Panc1 (cell line): ENCODE measurements at regions not wholly inside any gene's neighbourhood (a gene's known extent, or its start where the extent isn't known, plus 50 kb on each side); places are given as distances from the start of the nearest gene placed in this dataset.
"Not testable (repeated sequence)": the region's sequence is repeated elsewhere in the genome, so short reads cannot be mapped to it uniquely, and the experiment has no call there.

Source experiments
- ATAC-seq: fragments of 200-7000 bp; cut with Tn5 transposase; 2 replicates; pipeline ENCODE4 v1.9.1; 2020; ENCODE audit warnings: mild to moderate bottlenecking, moderate library complexity
- BruUV-seq: library from RNA; stranded (reverse); fragments of 400-500 nt; replicated peaks from 2 replicates; lab custom pipeline; 2021; lab: Mats Ljungman, UMichigan
- CTCF ChIA-PET: fragments of 300-600 bp; sonication (Branson Sonifier 250); formaldehyde crosslinking; loops from one replicate; lab custom pipeline; 2022; ENCODE audit warnings: antibody characterized with exemption; lab: Charles Lee
- POLR2A ChIA-PET: fragments of 300-600 bp; sonication (Branson Sonifier 250); formaldehyde crosslinking; loops from one replicate; lab custom pipeline; 2022; ENCODE audit warnings: antibody characterized with exemption; lab: Charles Lee
- DNase-seq: peaks from one replicate; pipeline ENCODE4 v3.0.0-alpha.2; 2010; ENCODE audit warnings: low read depth, low spot score
- H3K27ac ChIP-seq: 2 replicates; pipeline ENCODE4 v1.5.1; 2011; ENCODE audit warnings: mild to moderate bottlenecking, low read length, inconsistent platforms
- H3K27me3 ChIP-seq: fragments of 200-500 bp; sonication (Bioruptor generic); 2 replicates; pipeline ENCODE4 v1.6.0; 2014; ENCODE audit warnings: low read length, inconsistent platforms; ENCODE audit not compliant: control insufficient read depth, insufficient read depth
- H3K36me3 ChIP-seq: fragments of 200-500 bp; sonication (Bioruptor generic); 2 replicates; pipeline ENCODE4 v1.5.1; 2014; ENCODE audit warnings: inconsistent platforms, mild to moderate bottlenecking, low read length, moderate library complexity; ENCODE audit not compliant: control insufficient read depth, insufficient read depth
- H3K4me1 ChIP-seq: 2 replicates; pipeline ENCODE4 v1.5.1; 2011; ENCODE audit warnings: inconsistent platforms, mild to moderate bottlenecking, low read length, moderate library complexity; ENCODE audit not compliant: control insufficient read depth, insufficient read depth
- H3K4me3 ChIP-seq, 2 experiments: 2 replicates each; pipeline ENCODE4 v1.5.1; 2011 to 2012; ENCODE audit warnings: low read depth in 2 of 2, low read length in 2 of 2, mild to moderate bottlenecking in 2 of 2, inconsistent platforms in 1 of 2, moderate library complexity in 1 of 2
- H3K9me3 ChIP-seq: fragments of 200-500 bp; sonication (Bioruptor generic); 2 replicates; pipeline ENCODE4 v1.5.1; 2014; ENCODE audit warnings: low read depth, mild to moderate bottlenecking, inconsistent platforms, low read length, moderate library complexity; ENCODE audit not compliant: control insufficient read depth, insufficient read depth
- POLR2AphosphoS5 ChIP-seq: IDR thresholded peaks from 2 replicates; pipeline ENCODE4 v1.6.1; 2012; ENCODE audit warnings: mild to moderate bottlenecking, low read depth, low read length, moderate library complexity
- SIN3A ChIP-seq: IDR thresholded peaks from 2 replicates; pipeline ENCODE4 v1.6.1; 2012; ENCODE audit warnings: low read depth, mild to moderate bottlenecking, low read length, moderate library complexity, borderline replicate concordance; ENCODE audit not compliant: insufficient read depth
- TCF7L2 ChIP-seq: IDR thresholded peaks from 2 replicates; pipeline ENCODE4 v1.6.1; 2011; ENCODE audit warnings: mild to moderate bottlenecking, low read depth, low read length, inconsistent platforms
- in situ Hi-C: cut with HindIII; loops from 2 replicates; pipeline ENCODE4 v1.10.0; 2016; ENCODE audit warnings: low sequenced_read_pairs, low pct_unique_long_range_greater_than_20kb
- intact Hi-C: fragments of 100-400 bp; cut with micrococcal nuclease; formaldehyde crosslinking; loops from one replicate; pipeline ENCODE4 v1.10.0; 2022; ENCODE audit not compliant: unreplicated experiment
- TF ChIP-seq, protein P1 (sequence below), 2 experiments: IDR thresholded peaks; 2 replicates each; pipeline ENCODE4 v1.6.1; 2011 to 2012; ENCODE audit warnings: low read depth in 2 of 2, control low read depth in 1 of 2, low read length in 1 of 2, mild to moderate bottlenecking in 1 of 2, moderate library complexity in 1 of 2; ENCODE audit not compliant: insufficient read depth in 1 of 2
- TF ChIP-seq, protein P2 (sequence below): fragments of 450-650 bp; IDR thresholded peaks from 2 replicates; pipeline ENCODE4 v1.5.1; 2017; ENCODE audit warnings: mild to moderate bottlenecking

DNA sequence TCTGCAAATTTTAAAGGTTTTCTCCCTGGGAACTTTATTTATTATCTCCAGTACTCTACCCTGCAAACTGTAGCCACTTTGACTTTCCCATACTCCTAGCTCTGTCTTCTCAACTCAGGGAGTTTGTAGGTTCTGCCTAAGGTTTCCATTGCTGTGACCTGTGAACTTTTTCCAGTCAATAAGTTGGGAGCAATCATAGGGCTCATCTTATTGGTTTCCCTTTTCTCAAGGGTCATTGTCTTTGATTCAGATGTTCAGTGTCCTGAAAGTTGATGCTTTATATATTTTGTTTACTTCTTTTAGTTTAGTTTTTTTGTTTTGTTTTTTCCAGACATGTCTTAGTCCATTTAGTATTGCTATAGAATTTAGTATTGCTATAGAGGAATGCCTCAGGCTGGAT lies 85.3 kb upstream of the NUDT6 start:
- intact Hi-C loops (no loop called here), in situ Hi-C loops (no loop called here)
- ChIA-PET POLR2A (no interaction called here), CTCF (no interaction called here)
- ATAC-seq = no peak
- no TSS peak for BruUV-seq
- Histone ChIP-seq H3K9me3 (no peaks in the 10 kb centered on the region), H3K4me1 (no peaks in the 10 kb centered on the region), H3K36me3 (no peaks in the 10 kb centered on the region), H3K4me3 (no peak overlapping the region), H3K27me3 (no peaks in the 10 kb centered on the region), H3K27ac (no peak overlapping the region)
- no peak for DNase-seq
- TF ChIP-seq SIN3A = no peak
- TF ChIP-seq, protein P1, sequence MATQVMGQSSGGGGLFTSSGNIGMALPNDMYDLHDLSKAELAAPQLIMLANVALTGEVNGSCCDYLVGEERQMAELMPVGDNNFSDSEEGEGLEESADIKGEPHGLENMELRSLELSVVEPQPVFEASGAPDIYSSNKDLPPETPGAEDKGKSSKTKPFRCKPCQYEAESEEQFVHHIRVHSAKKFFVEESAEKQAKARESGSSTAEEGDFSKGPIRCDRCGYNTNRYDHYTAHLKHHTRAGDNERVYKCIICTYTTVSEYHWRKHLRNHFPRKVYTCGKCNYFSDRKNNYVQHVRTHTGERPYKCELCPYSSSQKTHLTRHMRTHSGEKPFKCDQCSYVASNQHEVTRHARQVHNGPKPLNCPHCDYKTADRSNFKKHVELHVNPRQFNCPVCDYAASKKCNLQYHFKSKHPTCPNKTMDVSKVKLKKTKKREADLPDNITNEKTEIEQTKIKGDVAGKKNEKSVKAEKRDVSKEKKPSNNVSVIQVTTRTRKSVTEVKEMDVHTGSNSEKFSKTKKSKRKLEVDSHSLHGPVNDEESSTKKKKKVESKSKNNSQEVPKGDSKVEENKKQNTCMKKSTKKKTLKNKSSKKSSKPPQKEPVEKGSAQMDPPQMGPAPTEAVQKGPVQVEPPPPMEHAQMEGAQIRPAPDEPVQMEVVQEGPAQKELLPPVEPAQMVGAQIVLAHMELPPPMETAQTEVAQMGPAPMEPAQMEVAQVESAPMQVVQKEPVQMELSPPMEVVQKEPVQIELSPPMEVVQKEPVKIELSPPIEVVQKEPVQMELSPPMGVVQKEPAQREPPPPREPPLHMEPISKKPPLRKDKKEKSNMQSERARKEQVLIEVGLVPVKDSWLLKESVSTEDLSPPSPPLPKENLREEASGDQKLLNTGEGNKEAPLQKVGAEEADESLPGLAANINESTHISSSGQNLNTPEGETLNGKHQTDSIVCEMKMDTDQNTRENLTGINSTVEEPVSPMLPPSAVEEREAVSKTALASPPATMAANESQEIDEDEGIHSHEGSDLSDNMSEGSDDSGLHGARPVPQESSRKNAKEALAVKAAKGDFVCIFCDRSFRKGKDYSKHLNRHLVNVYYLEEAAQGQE (IDR thresholded peaks at IDR 0.05; ENCODE audit: insufficient read depth in 1 of 2, low read depth in 2 of 2, low read length in 1 of 2) = no peak
- TF ChIP-seq TCF7L2 = no peak
- TF ChIP-seq POLR2AphosphoS5 = no peak
- TF ChIP-seq, protein P2, sequence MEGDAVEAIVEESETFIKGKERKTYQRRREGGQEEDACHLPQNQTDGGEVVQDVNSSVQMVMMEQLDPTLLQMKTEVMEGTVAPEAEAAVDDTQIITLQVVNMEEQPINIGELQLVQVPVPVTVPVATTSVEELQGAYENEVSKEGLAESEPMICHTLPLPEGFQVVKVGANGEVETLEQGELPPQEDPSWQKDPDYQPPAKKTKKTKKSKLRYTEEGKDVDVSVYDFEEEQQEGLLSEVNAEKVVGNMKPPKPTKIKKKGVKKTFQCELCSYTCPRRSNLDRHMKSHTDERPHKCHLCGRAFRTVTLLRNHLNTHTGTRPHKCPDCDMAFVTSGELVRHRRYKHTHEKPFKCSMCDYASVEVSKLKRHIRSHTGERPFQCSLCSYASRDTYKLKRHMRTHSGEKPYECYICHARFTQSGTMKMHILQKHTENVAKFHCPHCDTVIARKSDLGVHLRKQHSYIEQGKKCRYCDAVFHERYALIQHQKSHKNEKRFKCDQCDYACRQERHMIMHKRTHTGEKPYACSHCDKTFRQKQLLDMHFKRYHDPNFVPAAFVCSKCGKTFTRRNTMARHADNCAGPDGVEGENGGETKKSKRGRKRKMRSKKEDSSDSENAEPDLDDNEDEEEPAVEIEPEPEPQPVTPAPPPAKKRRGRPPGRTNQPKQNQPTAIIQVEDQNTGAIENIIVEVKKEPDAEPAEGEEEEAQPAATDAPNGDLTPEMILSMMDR = no peak

DNA sequence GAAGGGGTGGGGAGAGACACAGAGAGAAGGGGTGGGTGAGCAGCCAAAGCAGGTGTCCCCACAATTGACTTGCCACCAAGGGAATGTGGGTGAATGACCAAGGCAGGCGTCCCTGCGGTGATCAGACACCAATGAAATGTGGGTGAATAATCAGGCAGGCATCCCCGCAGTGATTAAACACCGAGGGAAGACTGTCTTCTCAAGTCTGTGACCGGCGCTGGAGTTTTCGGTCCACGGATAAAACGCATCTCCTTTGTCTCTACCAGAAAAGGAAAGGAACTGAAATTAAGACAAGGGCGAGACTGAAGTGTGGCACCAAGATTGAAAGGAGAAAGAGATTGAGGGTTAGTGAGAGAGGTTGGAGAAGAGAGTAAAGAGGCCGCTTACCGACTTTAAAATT lies 90.0 kb upstream of the NUDT6 start:
- H3K9me3 ChIP-seq, ATAC-seq, in situ Hi-C loops, H3K27ac ChIP-seq, BruUV-seq, POLR2A ChIA-PET, DNase-seq, intact Hi-C loops, H3K27me3 ChIP-seq, H3K36me3 ChIP-seq, H3K4me1 ChIP-seq, CTCF ChIA-PET, H3K4me3 ChIP-seq: not testable (repeated sequence)

DNA sequence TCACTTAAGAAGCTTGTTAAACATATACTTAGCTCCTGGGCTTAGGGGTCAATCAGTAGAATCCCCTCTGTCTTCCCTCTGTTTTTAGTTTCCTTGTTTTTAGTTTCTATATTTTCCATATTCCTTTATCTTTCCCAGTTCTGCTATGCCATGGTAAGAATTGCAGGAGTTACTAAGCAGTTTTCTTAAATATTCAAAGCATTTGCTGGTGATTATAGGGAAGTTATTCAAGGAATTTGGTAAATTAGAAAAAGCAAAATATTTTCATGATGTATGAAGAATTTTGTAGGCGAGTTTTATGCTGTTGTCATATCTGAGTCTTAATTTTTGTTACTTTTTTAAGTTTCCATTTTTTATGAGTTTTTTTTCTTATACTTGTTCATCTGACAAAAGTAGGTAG lies 91.6 kb upstream of the NUDT6 start:
- no peaks in the 10 kb centered on the region for H3K27me3 ChIP-seq
- intact Hi-C loops = no loop called here
- no peak overlapping the region for H3K27ac ChIP-seq
- DNase-seq (no peak), ATAC-seq (no peak)
- H3K4me1 ChIP-seq = no peaks in the 10 kb centered on the region
- no peaks in the 10 kb centered on the region for H3K36me3 ChIP-seq
- ChIA-PET POLR2A (no interaction called here), CTCF (no interaction called here)
- TF ChIP-seq POLR2AphosphoS5 = no peak
- no peak for TF ChIP-seq TCF7L2
- no peak for TF ChIP-seq SIN3A
- TF ChIP-seq, protein P1 (IDR thresholded peaks at IDR 0.05; ENCODE audit: insufficient read depth in 1 of 2, low read depth in 2 of 2, low read length in 1 of 2) = no peak
- TF ChIP-seq, protein P2 = no peak
- H3K9me3 ChIP-seq = no peaks in the 10 kb centered on the region
- in situ Hi-C loops = no loop called here
- H3K4me3 ChIP-seq = no peak overlapping the region
- BruUV-seq = no TSS peak
